ENCODE measurements at regions not wholly inside any gene's neighbourhood (a gene's known extent, or its start where the extent isn't known, plus 50 kb on each side); places are given as distances from the start of the nearest gene placed in this dataset.

DNA sequence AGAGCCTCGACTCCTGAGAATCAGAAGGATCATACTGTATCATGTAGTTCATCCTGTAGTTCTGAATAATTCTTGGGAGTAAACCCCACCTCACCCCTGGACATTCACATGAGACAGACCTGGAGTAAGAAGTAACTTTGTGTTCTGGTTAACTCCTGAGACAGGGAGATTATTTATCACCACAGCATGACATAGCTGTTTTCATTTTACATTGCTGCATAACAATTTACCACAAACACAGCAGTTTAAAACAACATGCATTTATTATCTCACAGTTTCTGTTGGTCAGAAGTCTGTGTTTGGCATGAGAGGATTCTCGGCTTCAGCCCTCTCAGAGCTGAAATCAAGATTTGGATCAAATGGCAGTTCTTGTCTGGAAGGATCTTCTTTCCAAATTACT, 855.8 kb upstream of the FANCL start:
- TF ChIP-seq, protein P1, sequence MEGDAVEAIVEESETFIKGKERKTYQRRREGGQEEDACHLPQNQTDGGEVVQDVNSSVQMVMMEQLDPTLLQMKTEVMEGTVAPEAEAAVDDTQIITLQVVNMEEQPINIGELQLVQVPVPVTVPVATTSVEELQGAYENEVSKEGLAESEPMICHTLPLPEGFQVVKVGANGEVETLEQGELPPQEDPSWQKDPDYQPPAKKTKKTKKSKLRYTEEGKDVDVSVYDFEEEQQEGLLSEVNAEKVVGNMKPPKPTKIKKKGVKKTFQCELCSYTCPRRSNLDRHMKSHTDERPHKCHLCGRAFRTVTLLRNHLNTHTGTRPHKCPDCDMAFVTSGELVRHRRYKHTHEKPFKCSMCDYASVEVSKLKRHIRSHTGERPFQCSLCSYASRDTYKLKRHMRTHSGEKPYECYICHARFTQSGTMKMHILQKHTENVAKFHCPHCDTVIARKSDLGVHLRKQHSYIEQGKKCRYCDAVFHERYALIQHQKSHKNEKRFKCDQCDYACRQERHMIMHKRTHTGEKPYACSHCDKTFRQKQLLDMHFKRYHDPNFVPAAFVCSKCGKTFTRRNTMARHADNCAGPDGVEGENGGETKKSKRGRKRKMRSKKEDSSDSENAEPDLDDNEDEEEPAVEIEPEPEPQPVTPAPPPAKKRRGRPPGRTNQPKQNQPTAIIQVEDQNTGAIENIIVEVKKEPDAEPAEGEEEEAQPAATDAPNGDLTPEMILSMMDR (conservative IDR thresholded peaks at IDR 0.05): no peak
- no peak for TF ChIP-seq EZH2 (IDR thresholded peaks at IDR 0.05; ENCODE audit: low read depth)

Measured in PC-9 (cell line).